Endothelial cell of umbilical vein (primary cell): ENCODE measurements at regions not wholly inside any gene's neighbourhood (a gene's known extent, or its start where the extent isn't known, plus 50 kb on each side); places are given as distances from the start of the nearest gene placed in this dataset.

Source experiments
- EZH2 ChIP-seq: IDR thresholded peaks from 2 replicates; pipeline ENCODE4 v1.6.1; 2012; ENCODE audit warnings: borderline replicate concordance, low read depth, mild to moderate bottlenecking, moderate library complexity, low read length, inconsistent platforms; ENCODE audit not compliant: severe bottlenecking
- FOS ChIP-seq: IDR thresholded peaks from 2 replicates; pipeline ENCODE4 v1.6.1; 2011; ENCODE audit warnings: mild to moderate bottlenecking, low read length, moderate library complexity, borderline replicate concordance; ENCODE audit not compliant: insufficient read depth
- MAX ChIP-seq: IDR thresholded peaks from 2 replicates; pipeline ENCODE4 v1.6.1; 2011; ENCODE audit not compliant: insufficient read depth, insufficient read length
- POLR2A ChIP-seq: IDR thresholded peaks from 2 replicates; pipeline ENCODE4 v1.6.1; 2012; ENCODE audit warnings: low read depth, mild to moderate bottlenecking, control low read depth, low read length
- TF ChIP-seq, protein P1 (sequence below), 2 donors: IDR thresholded peaks; 1 replicate in 1 of 2; 2 replicates in 1 of 2; pipeline ENCODE4 v1.5.1; 2011; ENCODE audit warnings: low read length in 2 of 2, mild to moderate bottlenecking in 2 of 2, moderate library complexity in 2 of 2, control low read depth in 1 of 2, inconsistent platforms in 1 of 2, low read depth in 1 of 2; ENCODE audit not compliant: insufficient read depth in 1 of 2; ENCODE audit errors: extremely low read depth in 1 of 2

- TF ChIP-seq POLR2A: no peak
- TF ChIP-seq, protein P1, sequence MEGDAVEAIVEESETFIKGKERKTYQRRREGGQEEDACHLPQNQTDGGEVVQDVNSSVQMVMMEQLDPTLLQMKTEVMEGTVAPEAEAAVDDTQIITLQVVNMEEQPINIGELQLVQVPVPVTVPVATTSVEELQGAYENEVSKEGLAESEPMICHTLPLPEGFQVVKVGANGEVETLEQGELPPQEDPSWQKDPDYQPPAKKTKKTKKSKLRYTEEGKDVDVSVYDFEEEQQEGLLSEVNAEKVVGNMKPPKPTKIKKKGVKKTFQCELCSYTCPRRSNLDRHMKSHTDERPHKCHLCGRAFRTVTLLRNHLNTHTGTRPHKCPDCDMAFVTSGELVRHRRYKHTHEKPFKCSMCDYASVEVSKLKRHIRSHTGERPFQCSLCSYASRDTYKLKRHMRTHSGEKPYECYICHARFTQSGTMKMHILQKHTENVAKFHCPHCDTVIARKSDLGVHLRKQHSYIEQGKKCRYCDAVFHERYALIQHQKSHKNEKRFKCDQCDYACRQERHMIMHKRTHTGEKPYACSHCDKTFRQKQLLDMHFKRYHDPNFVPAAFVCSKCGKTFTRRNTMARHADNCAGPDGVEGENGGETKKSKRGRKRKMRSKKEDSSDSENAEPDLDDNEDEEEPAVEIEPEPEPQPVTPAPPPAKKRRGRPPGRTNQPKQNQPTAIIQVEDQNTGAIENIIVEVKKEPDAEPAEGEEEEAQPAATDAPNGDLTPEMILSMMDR (IDR thresholded peaks at IDR 0.05; ENCODE audit: extremely low read depth in 1 of 2, insufficient read depth in 1 of 2, low read depth in 1 of 2, low read length in 2 of 2): no peak
- TF ChIP-seq MAX: no peak
- no peak for TF ChIP-seq FOS
- no peak for TF ChIP-seq EZH2
Observed at GRCh38 chr9:88302579-88303324, 85.5 kb upstream of the SPIN1 start.
